ENCODE measurements at regions not wholly inside any gene's neighbourhood (a gene's known extent, or its start where the extent isn't known, plus 50 kb on each side); places are given as distances from the start of the nearest gene placed in this dataset.

DNA sequence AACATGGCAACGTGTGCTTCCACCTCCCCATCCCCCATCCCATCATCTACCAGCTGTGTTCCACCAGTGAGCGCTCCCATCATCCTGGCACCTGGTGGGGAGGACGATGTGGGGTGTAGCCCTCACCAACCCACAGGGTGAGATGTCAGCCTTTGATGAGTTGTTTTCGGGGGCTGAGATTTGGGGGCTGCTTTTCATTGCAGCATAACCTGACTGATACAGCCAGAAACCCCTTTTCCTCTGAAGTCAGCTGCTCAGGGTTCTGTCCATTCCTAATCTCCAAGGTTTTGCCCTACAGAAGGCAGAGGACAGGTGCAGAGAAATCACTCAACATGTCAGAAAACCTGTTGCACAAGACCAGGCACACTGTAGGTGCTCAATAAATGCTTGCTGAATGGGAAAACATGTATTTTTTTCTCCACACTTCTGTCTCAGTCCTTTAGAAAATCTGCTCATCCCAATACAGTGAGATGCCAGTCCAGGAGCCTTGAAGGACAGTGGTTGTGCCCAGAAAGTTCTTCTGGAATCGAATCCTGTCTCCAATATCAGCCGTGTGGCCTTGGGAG, 239.8 kb downstream of the RBM19 start:
- WGBS, result 85% methylated on average over 6 of the region's 6 CpGs
- Histone ChIP-seq H3K4me1 (no peaks in the 10 kb centered on the region), H3K4me3 (no peak overlapping the region), H3K9me3 (no peaks in the 10 kb centered on the region), H3K36me3 (no peaks in the 10 kb centered on the region), H3K27ac (no peak overlapping the region), H3K27me3 (peaks cover 62% of the 10 kb centered on the region)
- no peak for DNase-seq (ENCODE audit: low spot score in 2 of 2)
- TF ChIP-seq POLR2AphosphoS5 (IDR thresholded peaks at IDR 0.05) (no peak), EP300 (IDR thresholded peaks at IDR 0.05) (no peak), POLR2A (IDR thresholded peaks at IDR 0.05) (no peak)
- TF ChIP-seq, protein P1, sequence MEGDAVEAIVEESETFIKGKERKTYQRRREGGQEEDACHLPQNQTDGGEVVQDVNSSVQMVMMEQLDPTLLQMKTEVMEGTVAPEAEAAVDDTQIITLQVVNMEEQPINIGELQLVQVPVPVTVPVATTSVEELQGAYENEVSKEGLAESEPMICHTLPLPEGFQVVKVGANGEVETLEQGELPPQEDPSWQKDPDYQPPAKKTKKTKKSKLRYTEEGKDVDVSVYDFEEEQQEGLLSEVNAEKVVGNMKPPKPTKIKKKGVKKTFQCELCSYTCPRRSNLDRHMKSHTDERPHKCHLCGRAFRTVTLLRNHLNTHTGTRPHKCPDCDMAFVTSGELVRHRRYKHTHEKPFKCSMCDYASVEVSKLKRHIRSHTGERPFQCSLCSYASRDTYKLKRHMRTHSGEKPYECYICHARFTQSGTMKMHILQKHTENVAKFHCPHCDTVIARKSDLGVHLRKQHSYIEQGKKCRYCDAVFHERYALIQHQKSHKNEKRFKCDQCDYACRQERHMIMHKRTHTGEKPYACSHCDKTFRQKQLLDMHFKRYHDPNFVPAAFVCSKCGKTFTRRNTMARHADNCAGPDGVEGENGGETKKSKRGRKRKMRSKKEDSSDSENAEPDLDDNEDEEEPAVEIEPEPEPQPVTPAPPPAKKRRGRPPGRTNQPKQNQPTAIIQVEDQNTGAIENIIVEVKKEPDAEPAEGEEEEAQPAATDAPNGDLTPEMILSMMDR (IDR thresholded peaks at IDR 0.05), result no peak

DNA sequence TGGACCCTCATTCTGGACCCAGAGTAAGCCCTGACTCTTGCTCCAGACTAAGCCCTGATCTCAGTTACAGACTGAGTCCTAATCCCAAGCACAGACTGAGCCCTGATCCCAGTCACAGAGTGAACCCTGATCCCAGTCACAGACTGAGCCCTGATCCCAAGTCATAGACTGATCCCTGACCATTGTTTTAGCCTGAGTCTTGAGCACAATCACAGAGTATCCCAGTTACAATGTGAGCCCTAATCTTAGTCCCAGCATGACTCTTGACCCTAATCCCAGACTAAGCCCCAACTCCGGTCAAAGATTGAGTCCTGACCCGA, 240.6 kb downstream of the RBM19 start:
- no peak overlapping the region for H3K4me3 ChIP-seq
- H3K27me3 ChIP-seq, result peaks cover 57% of the 10 kb centered on the region
- H3K9me3 ChIP-seq, result no peaks in the 10 kb centered on the region
- 91% methylated on average over 2 of the region's 2 CpGs for WGBS
- no peak overlapping the region for H3K27ac ChIP-seq
- no peak for DNase-seq (ENCODE audit: low spot score in 2 of 2)
- no peaks in the 10 kb centered on the region for H3K4me1 ChIP-seq
- H3K36me3 ChIP-seq, result no peaks in the 10 kb centered on the region
- TF ChIP-seq POLR2A (IDR thresholded peaks at IDR 0.05) (no peak), EP300 (IDR thresholded peaks at IDR 0.05) (no peak), POLR2AphosphoS5 (IDR thresholded peaks at IDR 0.05) (no peak)
- TF ChIP-seq, protein P1 (IDR thresholded peaks at IDR 0.05), result no peak

DNA sequence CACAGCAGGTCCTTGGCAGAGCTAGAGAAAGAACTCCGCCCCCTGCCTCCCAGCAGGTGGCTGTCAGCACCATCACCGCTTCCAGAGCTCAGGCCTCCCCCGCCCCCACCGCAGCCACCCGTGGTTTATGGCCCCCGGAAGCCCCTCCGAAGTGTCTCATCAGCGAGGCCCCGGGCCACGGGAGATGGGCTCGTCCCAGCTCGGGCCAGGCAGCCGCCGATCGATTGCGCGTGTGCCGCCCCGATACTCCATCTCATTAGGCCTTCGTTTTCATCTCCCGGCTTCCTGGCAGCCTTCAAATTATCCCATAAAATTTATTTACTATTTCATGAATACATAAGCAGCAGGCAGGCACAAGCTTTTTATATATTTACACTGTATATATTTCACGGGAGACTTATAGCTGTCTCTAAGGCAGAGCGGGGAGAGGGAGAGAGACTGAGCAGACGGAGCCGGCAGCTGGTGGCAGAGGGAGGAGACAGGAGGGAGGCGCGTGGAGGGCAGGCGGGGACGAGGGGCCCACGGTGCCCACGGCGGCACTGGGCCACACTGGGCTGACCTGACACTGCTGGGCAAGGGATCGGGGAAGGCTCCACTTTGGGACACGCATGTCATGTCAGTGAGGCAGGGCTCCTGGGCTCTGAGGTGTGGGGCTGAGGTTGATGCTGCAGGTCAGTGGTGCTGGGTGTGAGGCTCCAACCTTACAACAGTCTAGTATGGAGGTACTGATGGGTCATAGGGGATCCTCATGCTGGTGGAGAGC, 241.2 kb downstream of the RBM19 start:
- Histone ChIP-seq H3K27me3 (peaks cover 59% of the 10 kb centered on the region), H3K36me3 (no peaks in the 10 kb centered on the region), H3K27ac (no peak overlapping the region), H3K4me1 (no peaks in the 10 kb centered on the region), H3K9me3 (no peaks in the 10 kb centered on the region), H3K4me3 (no peak overlapping the region)
- no peak for DNase-seq (ENCODE audit: low spot score in 2 of 2)
- TF ChIP-seq, protein P1 (IDR thresholded peaks at IDR 0.05), result no peak
- TF ChIP-seq POLR2AphosphoS5 (IDR thresholded peaks at IDR 0.05) (no peak), EP300 (IDR thresholded peaks at IDR 0.05) (no peak), POLR2A (IDR thresholded peaks at IDR 0.05) (no peak)
- WGBS, result 70% methylated on average over 26 of the region's 34 CpGs

DNA sequence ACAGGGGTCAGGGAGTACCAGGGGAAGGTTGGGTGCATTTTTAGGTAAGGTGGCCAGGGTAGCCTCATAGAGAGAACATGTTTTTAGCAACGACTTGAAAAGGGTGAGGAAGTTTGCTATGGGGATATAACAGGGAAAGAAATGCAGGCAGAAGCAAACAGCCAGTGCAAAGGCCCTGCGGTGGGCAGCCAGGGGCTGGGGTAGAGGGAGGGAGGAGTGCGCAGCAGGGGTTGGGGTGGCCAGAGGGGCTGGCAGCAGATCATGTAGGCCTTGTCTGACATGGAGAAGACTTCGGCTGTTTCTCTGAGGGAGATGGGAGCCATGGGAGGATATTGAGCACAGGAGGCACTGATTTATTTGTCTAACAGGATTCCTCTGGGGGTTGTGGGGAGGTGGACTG, 242.5 kb downstream of the RBM19 start:
- no peaks in the 10 kb centered on the region for H3K4me1 ChIP-seq
- no peak for DNase-seq (ENCODE audit: low spot score in 2 of 2)
- TF ChIP-seq EP300 (IDR thresholded peaks at IDR 0.05) (no peak), POLR2AphosphoS5 (IDR thresholded peaks at IDR 0.05) (no peak), POLR2A (IDR thresholded peaks at IDR 0.05) (no peak)
- TF ChIP-seq, protein P1 (IDR thresholded peaks at IDR 0.05), result no peak
- H3K27ac ChIP-seq, result no peak overlapping the region
- no peaks in the 10 kb centered on the region for H3K36me3 ChIP-seq
- WGBS, result 92% methylated on average over 4 of the region's 4 CpGs
- H3K27me3 ChIP-seq, result peaks cover 59% of the 10 kb centered on the region
- no peak overlapping the region for H3K4me3 ChIP-seq
- H3K9me3 ChIP-seq, result no peaks in the 10 kb centered on the region

DNA sequence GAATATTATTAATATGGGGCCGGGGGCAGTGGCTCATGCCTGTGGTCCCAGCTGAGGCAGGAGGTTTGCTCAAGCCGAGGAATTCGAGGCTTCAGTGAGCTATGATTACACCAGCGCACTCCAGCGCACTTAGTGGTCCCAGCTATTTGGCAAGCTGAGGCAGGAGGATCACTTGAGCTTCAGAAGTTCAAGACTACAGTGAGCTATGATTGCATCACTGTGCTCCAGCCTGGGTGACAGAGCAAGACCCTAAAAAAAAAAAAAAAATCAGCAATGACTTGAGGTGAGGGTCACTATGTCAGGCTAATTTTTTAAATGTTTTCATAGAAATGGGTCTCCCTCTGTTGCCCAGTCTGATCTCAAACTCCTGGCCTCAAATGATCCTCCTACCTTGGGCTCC, 243.4 kb downstream of the RBM19 start:
- peaks cover 51% of the 10 kb centered on the region for H3K27me3 ChIP-seq
- TF ChIP-seq POLR2A (IDR thresholded peaks at IDR 0.05), result no peak
- TF ChIP-seq EP300 (IDR thresholded peaks at IDR 0.05), result no peak
- TF ChIP-seq, protein P1 (IDR thresholded peaks at IDR 0.05), result no peak
- no peak for TF ChIP-seq POLR2AphosphoS5 (IDR thresholded peaks at IDR 0.05)
- WGBS, result 70% methylated on average over 5 of the region's 5 CpGs

More for the DNA sequence above, 243.4 kb downstream of the RBM19 start:
- Histone ChIP-seq H3K27ac (no peak overlapping the region), H3K4me3 (no peak overlapping the region), H3K9me3 (no peaks in the 10 kb centered on the region), H3K4me1 (no peaks in the 10 kb centered on the region), H3K36me3 (no peaks in the 10 kb centered on the region)
- no peak for DNase-seq (ENCODE audit: low spot score in 2 of 2)
